Loucy (cell line): ENCODE measurements at regions not wholly inside any gene's neighbourhood (a gene's known extent, or its start where the extent isn't known, plus 50 kb on each side); places are given as distances from the start of the nearest gene placed in this dataset.

Source experiments
- H2AFZ ChIP-seq: fragments of 200-600 bp; sonication (generic); 2 replicates; pipeline ENCODE4 v1.6.0; 2016; ENCODE audit warnings: antibody characterized with exemption, mild to moderate bottlenecking, low read length, moderate library complexity
- H3F3A ChIP-seq: fragments of 200-600 bp; 2 replicates; pipeline ENCODE4 v1.6.0; 2016; ENCODE audit warnings: antibody characterized with exemption, low read depth, mild to moderate bottlenecking
- H3K27me3 ChIP-seq: fragments of 200-600 bp; sonication (generic); 2 replicates; pipeline ENCODE4 v1.6.1; 2014; ENCODE audit warnings: low read length, mild to moderate bottlenecking; ENCODE audit not compliant: insufficient read depth, poor library complexity, severe bottlenecking
- H3K36me3 ChIP-seq: fragments of 200-600 bp; sonication (generic); 2 replicates; pipeline ENCODE4 v1.6.1; 2016; ENCODE audit warnings: low read length; ENCODE audit not compliant: insufficient read depth
- H3K4me1 ChIP-seq: fragments of 200-600 bp; sonication (generic); 2 replicates; pipeline ENCODE4 v1.5.1; 2014; ENCODE audit warnings: low read length, mild to moderate bottlenecking; ENCODE audit not compliant: insufficient read depth, poor library complexity, severe bottlenecking
- H3K4me2 ChIP-seq: fragments of 200-600 bp; sonication (generic); 2 replicates; pipeline ENCODE4 v1.6.0; 2014; ENCODE audit warnings: antibody characterized with exemption, low read length, low read depth, mild to moderate bottlenecking; ENCODE audit not compliant: poor library complexity, severe bottlenecking
- H3K4me3 ChIP-seq: fragments of 200-600 bp; sonication (generic); 2 replicates; pipeline ENCODE4 v1.5.1; 2014; ENCODE audit warnings: low read length, mild to moderate bottlenecking, mixed read lengths; ENCODE audit not compliant: poor library complexity, severe bottlenecking
- H3K79me2 ChIP-seq: fragments of 200-600 bp; sonication (generic); 2 replicates; pipeline ENCODE4 v1.6.1; 2014; ENCODE audit warnings: low read length; ENCODE audit not compliant: insufficient read depth
- H3K9ac ChIP-seq: fragments of 200-600 bp; sonication (generic); 2 replicates; pipeline ENCODE4 v1.6.0; 2014; ENCODE audit warnings: mild to moderate bottlenecking, low read depth, low read length, moderate library complexity; ENCODE audit not compliant: poor library complexity, severe bottlenecking
- H3K9me2 ChIP-seq: fragments of 200-600 bp; sonication (generic); replicated peaks from 2 replicates; pipeline ENCODE4 v1.6.1; 2016; ENCODE audit warnings: low read depth, low read length, mixed read lengths
- H3K9me3 ChIP-seq: fragments of 200-600 bp; sonication (generic); 2 replicates; pipeline ENCODE4 v1.6.1; 2014; ENCODE audit warnings: mild to moderate bottlenecking, antibody characterized with exemption, low read length, low read depth; ENCODE audit not compliant: insufficient read depth
- H4K20me1 ChIP-seq: fragments of 200-600 bp; sonication (generic); 2 replicates; pipeline ENCODE4 v1.6.0; 2014; ENCODE audit warnings: antibody characterized with exemption, low read length, mild to moderate bottlenecking; ENCODE audit not compliant: insufficient read depth, poor library complexity, severe bottlenecking
- EZH2phosphoT487 ChIP-seq: fragments of 200-600 bp; IDR thresholded peaks from 2 replicates; pipeline ENCODE4 v1.6.1; 2018; ENCODE audit warnings: antibody characterized with exemption, mild to moderate bottlenecking, moderate library complexity, borderline replicate concordance
- TF ChIP-seq, protein P1 (sequence below): fragments of 200-600 bp; sonication (generic); conservative IDR thresholded peaks from 2 replicates; pipeline ENCODE4 v1.5.1; 2014; ENCODE audit warnings: mild to moderate bottlenecking, antibody characterized with exemption, low read length

DNA sequence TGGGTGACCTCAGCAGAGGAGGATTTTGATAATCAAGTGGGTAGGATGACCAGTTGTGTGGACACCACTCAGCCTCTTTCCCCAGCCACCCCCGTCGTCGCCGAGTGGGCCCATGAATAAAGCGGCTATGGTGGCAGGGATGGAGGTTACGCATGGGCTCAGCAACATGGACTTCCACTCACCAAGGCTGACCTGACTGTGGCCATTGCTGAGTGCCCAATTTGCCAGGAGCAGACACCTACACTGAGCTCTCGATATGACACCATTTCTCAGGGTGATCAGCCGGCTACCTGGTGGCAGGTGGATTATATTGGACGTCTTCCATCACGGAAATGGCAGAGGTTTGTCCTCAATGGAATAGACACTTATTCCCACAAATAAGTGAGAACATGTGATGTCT is 361.3 kb downstream of the KLHL4 start:
- Histone ChIP-seq H3K79me2 (no peaks in the 10 kb centered on the region), H3F3A (no peaks in the 10 kb centered on the region), H3K9ac (no peak overlapping the region), H4K20me1 (no peaks in the 10 kb centered on the region), H3K36me3 (no peaks in the 10 kb centered on the region), H3K4me2 (no peak overlapping the region), H3K27me3 (no peaks in the 10 kb centered on the region), H3K9me2 (no peaks in the 10 kb centered on the region), H3K4me1 (no peaks in the 10 kb centered on the region), H3K4me3 (no peak overlapping the region), H2AFZ (no peak overlapping the region), H3K9me3 (no peaks in the 10 kb centered on the region)
- TF ChIP-seq, protein P1, sequence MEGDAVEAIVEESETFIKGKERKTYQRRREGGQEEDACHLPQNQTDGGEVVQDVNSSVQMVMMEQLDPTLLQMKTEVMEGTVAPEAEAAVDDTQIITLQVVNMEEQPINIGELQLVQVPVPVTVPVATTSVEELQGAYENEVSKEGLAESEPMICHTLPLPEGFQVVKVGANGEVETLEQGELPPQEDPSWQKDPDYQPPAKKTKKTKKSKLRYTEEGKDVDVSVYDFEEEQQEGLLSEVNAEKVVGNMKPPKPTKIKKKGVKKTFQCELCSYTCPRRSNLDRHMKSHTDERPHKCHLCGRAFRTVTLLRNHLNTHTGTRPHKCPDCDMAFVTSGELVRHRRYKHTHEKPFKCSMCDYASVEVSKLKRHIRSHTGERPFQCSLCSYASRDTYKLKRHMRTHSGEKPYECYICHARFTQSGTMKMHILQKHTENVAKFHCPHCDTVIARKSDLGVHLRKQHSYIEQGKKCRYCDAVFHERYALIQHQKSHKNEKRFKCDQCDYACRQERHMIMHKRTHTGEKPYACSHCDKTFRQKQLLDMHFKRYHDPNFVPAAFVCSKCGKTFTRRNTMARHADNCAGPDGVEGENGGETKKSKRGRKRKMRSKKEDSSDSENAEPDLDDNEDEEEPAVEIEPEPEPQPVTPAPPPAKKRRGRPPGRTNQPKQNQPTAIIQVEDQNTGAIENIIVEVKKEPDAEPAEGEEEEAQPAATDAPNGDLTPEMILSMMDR: no peak
- TF ChIP-seq EZH2phosphoT487: no peak

- Histone ChIP-seq H3K4me3 (no peak overlapping the region), H3K9me3 (no peaks in the 10 kb centered on the region), H3K4me2 (no peak overlapping the region), H3K79me2 (no peaks in the 10 kb centered on the region), H3K9ac (no peak overlapping the region), H3K4me1 (no peaks in the 10 kb centered on the region), H3K9me2 (no peaks in the 10 kb centered on the region), H3K36me3 (no peaks in the 10 kb centered on the region), H3F3A (no peaks in the 10 kb centered on the region), H2AFZ (no peak overlapping the region), H4K20me1 (no peaks in the 10 kb centered on the region), H3K27me3 (no peaks in the 10 kb centered on the region)
- TF ChIP-seq EZH2phosphoT487: no peak
- TF ChIP-seq, protein P1: no peak
Observed at GRCh38 chrX:87890437-87890836, 372.8 kb downstream of the KLHL4 start.

GRCh38 chrX:87895421-87895820 is 377.8 kb downstream of the KLHL4 start:
- H3K9ac ChIP-seq: no peak overlapping the region
- no peaks in the 10 kb centered on the region for H3K79me2 ChIP-seq
- no peak for TF ChIP-seq EZH2phosphoT487
- TF ChIP-seq, protein P1: no peak
- no peaks in the 10 kb centered on the region for H3K4me1 ChIP-seq
- no peaks in the 10 kb centered on the region for H3K9me3 ChIP-seq
- no peak overlapping the region for H3K4me2 ChIP-seq
- no peak overlapping the region for H2AFZ ChIP-seq
- no peaks in the 10 kb centered on the region for H3K36me3 ChIP-seq
- no peaks in the 10 kb centered on the region for H3K9me2 ChIP-seq
- H3F3A ChIP-seq: no peaks in the 10 kb centered on the region
- no peaks in the 10 kb centered on the region for H3K27me3 ChIP-seq
- H4K20me1 ChIP-seq: no peaks in the 10 kb centered on the region
- no peak overlapping the region for H3K4me3 ChIP-seq
